Astrocyte of the spinal cord (primary cell): ENCODE measurements at regions not wholly inside any gene's neighbourhood (a gene's known extent, or its start where the extent isn't known, plus 50 kb on each side); places are given as distances from the start of the nearest gene placed in this dataset.

Experiments used
- DNase-seq: peaks from one replicate; pipeline ENCODE4 v3.0.0; 2011; ENCODE audit warnings: low read depth, low spot score
- H3K4me3 ChIP-seq: 2 replicates; pipeline ENCODE4 v1.5.1; 2011; ENCODE audit warnings: low read depth, mild to moderate bottlenecking, low read length, moderate library complexity
- CTCF ChIP-seq: IDR thresholded peaks from 2 replicates; pipeline ENCODE4 v1.5.1; 2012; ENCODE audit warnings: low read depth, mild to moderate bottlenecking, low read length, inconsistent platforms
- in situ Hi-C: cut with HindIII; loops from 2 replicates; pipeline ENCODE4 v1.10.0; 2017; ENCODE audit warnings: low sequenced_read_pairs

GRCh38 chr3:102646557-102646956 is 211.7 kb downstream of the ZPLD1 start:
- in situ Hi-C loops, result no loop called here
- no peak for TF ChIP-seq CTCF
- H3K4me3 ChIP-seq, result no peak overlapping the region
- no peak for DNase-seq

DNA sequence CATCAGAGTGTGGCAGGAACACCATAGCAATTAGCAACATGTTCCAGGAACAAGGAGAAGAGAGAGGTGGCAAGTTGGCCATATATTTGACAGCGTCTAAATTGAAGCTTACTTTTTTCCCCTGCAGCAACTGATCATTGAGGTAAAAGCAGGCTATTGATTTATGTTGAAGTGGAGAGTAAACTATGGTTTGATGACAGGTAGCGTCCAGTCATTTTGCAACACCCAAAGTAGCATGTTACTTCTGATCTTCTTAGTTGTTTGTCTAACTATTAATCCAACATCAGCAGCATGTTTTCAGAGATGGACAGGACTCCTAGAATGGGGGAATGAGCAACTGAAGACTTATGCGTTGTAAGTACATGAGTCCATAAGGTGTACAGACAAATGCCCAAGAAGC is 225.8 kb downstream of the ZPLD1 start:
- no peak overlapping the region for H3K4me3 ChIP-seq
- no peak for TF ChIP-seq CTCF
- no peak for DNase-seq
- in situ Hi-C loops, result no loop called here

GRCh38 chr3:102661707-102662497 is 227.1 kb downstream of the ZPLD1 start:
- in situ Hi-C loops, result no loop called here
- H3K4me3 ChIP-seq, result no peak overlapping the region
- no peak for TF ChIP-seq CTCF
- no peak for DNase-seq

- no peak overlapping the region for H3K4me3 ChIP-seq
- in situ Hi-C loops, result no loop called here
- no peak for DNase-seq
- TF ChIP-seq CTCF, result no peak
These were observed 227.6 kb downstream of the ZPLD1 start for GRCh38 chr3:102662498-102662772.

- no peak for DNase-seq
- no peak overlapping the region for H3K4me3 ChIP-seq
- in situ Hi-C loops, result no loop called here
- no peak for TF ChIP-seq CTCF
These were observed 229.3 kb downstream of the ZPLD1 start for GRCh38 chr3:102664126-102664525.

DNA sequence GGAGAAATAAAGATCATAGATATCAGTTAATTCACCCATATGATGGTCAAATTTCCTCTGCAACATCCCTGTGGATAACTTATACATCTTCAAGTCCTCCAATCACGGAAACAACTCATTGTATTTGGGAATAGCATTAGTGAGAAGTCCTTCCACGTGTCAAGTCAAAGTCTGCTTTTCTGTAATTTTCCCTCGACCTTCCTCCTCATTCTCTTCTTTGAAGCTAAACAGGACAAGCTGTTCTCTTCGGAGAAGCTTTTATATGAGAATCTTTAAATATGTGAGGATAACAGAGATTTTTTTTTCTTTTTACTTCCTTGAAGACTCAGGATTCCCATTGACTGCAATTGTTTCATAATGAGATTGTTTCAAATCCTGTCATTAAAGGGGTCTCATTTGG is 230.4 kb downstream of the ZPLD1 start:
- in situ Hi-C loops, result no loop called here

More for the DNA sequence above, 230.4 kb downstream of the ZPLD1 start:
- DNase-seq, result no peak
- TF ChIP-seq CTCF, result no peak
- H3K4me3 ChIP-seq, result no peak overlapping the region
